ENCODE measurements at regions not wholly inside any gene's neighbourhood (a gene's known extent, or its start where the extent isn't known, plus 50 kb on each side); places are given as distances from the start of the nearest gene placed in this dataset.

- no peak overlapping the region for H3K23ac ChIP-seq (ENCODE audit: insufficient read length)
- H3K4me1 ChIP-seq (replicated peaks in 1 of 4; ENCODE audit: control insufficient read depth in 3 of 4, insufficient read depth in 4 of 4, low read length in 3 of 4), result no peaks in the 10 kb centered on the region
- no peak overlapping the region for H2AFZ ChIP-seq (ENCODE audit: low read length)
- FAIRE-seq (no peak), DNase-seq (ENCODE audit: low read depth in 1 of 2, low spot score in 2 of 2) (no peak)
- no peaks in the 10 kb centered on the region for H3K36me3 ChIP-seq (ENCODE audit: control insufficient read depth in 2 of 4, insufficient read depth in 4 of 4, low read length in 3 of 4)
- ChIA-PET POLR2A (ENCODE audit: partially characterized antibody) (no interaction called here), CTCF (ENCODE audit: partially characterized antibody) (interaction anchor here (0.6 to 1.0 kb wide), 3 partner anchors 8 to 76 kb away, joined by 3 read pairs; no protein-coding TSS in a partner anchor)
- no peak overlapping the region for H3K27ac ChIP-seq (ENCODE audit: low read depth, low read length)
- no peaks in the 10 kb centered on the region for H3K9me3 ChIP-seq (ENCODE audit: insufficient read depth in 2 of 2, low read depth in 1 of 2, low read length in 1 of 2)
- no peaks in the 10 kb centered on the region for H3K27me3 ChIP-seq (replicated peaks in 1 of 4; ENCODE audit: control insufficient read depth in 3 of 4, extremely low read depth in 1 of 4, insufficient read depth in 3 of 4, low read length in 3 of 4)
- H4K8ac ChIP-seq (ENCODE audit: extremely low read depth, insufficient read depth, low read length), result no peak overlapping the region
- H2BK120ac ChIP-seq (replicated peaks; ENCODE audit: low read depth, low read length), result no peak overlapping the region
- 81% methylated on average over 6 of the region's 6 CpGs; no CpG with 5 or more reads in 1 of the 2 experiments for WGBS, 2 experiments (ENCODE audit: extremely low coverage in 1 of 2, insufficient coverage in 1 of 2, insufficient read length in 1 of 2, insufficient replicate concordance in 2 of 2, low coverage in 1 of 2, low lambda C conversion rate in 2 of 2, missing lambda C conversion rate in 1 of 2)
- no peak overlapping the region for H2BK12ac ChIP-seq (ENCODE audit: low read depth, low read length)
- H3K4me3 ChIP-seq (ENCODE audit: extremely low read depth in 1 of 4, insufficient read depth in 2 of 4, low read depth in 3 of 4, low read length in 4 of 4), result no peak overlapping the region
- no peaks in the 10 kb centered on the region for H3K79me2 ChIP-seq (ENCODE audit: control insufficient read depth in 1 of 2, insufficient read depth in 2 of 2, low read length in 2 of 2)
- H4K20me1 ChIP-seq (replicated peaks in 1 of 2; ENCODE audit: control insufficient read depth in 1 of 2, insufficient read depth in 2 of 2, low read length in 2 of 2), result no peaks in the 10 kb centered on the region
- no peak overlapping the region for H3K4me2 ChIP-seq (ENCODE audit: insufficient read depth in 1 of 2, low read depth in 2 of 2, low read length in 2 of 2)
- no peak overlapping the region for H3K18ac ChIP-seq (ENCODE audit: extremely low read depth, low read length)
- no peak overlapping the region for H3K9ac ChIP-seq (replicated peaks in 1 of 4; ENCODE audit: extremely low read depth in 1 of 4, low read depth in 3 of 4, low read length in 3 of 4)
- H3K23me2 ChIP-seq (ENCODE audit: low read depth, low read length), result no peaks in the 10 kb centered on the region
- no peak overlapping the region for H3K14ac ChIP-seq (ENCODE audit: insufficient read length)
- no peak overlapping the region for H2BK20ac ChIP-seq (ENCODE audit: low read length)
- no peak overlapping the region for H2AK5ac ChIP-seq (ENCODE audit: low read depth, low read length)
- no peak overlapping the region for H2BK5ac ChIP-seq (ENCODE audit: low read depth, low read length)
- no peak overlapping the region for H3K56ac ChIP-seq (replicated peaks; ENCODE audit: insufficient read length, low read depth, low read length)
- no peaks in the 10 kb centered on the region for H3K79me1 ChIP-seq (ENCODE audit: low read depth, low read length)
- H2BK15ac ChIP-seq (ENCODE audit: low read length), result no peak overlapping the region
- H3K4ac ChIP-seq (replicated peaks; ENCODE audit: insufficient read length, low read depth, low read length), result no peak overlapping the region
- H4K5ac ChIP-seq (ENCODE audit: insufficient read length, low read depth, low read length), result no peak overlapping the region
- no peak overlapping the region for H4K91ac ChIP-seq (replicated peaks; ENCODE audit: insufficient read length, low read length)
- TF ChIP-seq JUND (IDR thresholded peaks at IDR 0.05; ENCODE audit: low read length), result no peak
These were observed 368.3 kb upstream of the BTBD3 start for GRCh38 chr20:11549172-11550103.

All from H1 (cell line).